Uterus (tissue), 2 donors: ENCODE measurements at regions not wholly inside any gene's neighbourhood (a gene's known extent, or its start where the extent isn't known, plus 50 kb on each side); places are given as distances from the start of the nearest gene placed in this dataset.

Source experiments
- POLR2A ChIP-seq, 2 donors: fragments of 450-650 bp; IDR thresholded peaks; one replicate each; pipeline ENCODE4 v1.6.1; 2016; ENCODE audit warnings: antibody characterized with exemption in 2 of 2, mild to moderate bottlenecking in 1 of 2, moderate library complexity in 1 of 2
- TF ChIP-seq, protein P1 (sequence below), 4 experiments: fragments of 200-600 bp in 2 of 4; fragments of 450-650 bp in 2 of 4; sonication (generic) in 2 of 4; IDR thresholded peaks; one replicate each; pipeline ENCODE4 v1.5.1; 2016 to 2019; ENCODE audit warnings: antibody characterized with exemption in 4 of 4, mild to moderate bottlenecking in 2 of 4, moderate library complexity in 1 of 4

DNA sequence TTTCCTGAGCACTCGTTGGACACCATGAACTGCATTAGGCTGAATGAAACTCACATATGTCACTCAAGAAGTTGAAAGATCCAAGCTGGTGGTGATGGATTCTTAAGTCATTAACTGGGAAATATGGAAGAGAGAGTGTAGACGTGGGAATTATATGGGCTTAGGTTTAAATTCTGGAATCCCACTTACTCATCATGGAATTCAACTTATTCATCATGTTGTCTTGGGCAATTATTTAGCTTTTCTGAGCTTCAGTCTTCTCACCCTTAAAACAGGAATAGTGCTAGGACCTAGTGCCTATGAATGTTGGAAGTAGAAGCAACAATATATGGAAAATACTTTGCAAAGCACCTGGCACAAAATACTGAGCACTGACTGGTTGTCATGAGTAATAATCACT, 292.4 kb upstream of the TBX3 start:
- no peak for TF ChIP-seq POLR2A (IDR thresholded peaks at IDR 0.05)
- TF ChIP-seq, protein P1, sequence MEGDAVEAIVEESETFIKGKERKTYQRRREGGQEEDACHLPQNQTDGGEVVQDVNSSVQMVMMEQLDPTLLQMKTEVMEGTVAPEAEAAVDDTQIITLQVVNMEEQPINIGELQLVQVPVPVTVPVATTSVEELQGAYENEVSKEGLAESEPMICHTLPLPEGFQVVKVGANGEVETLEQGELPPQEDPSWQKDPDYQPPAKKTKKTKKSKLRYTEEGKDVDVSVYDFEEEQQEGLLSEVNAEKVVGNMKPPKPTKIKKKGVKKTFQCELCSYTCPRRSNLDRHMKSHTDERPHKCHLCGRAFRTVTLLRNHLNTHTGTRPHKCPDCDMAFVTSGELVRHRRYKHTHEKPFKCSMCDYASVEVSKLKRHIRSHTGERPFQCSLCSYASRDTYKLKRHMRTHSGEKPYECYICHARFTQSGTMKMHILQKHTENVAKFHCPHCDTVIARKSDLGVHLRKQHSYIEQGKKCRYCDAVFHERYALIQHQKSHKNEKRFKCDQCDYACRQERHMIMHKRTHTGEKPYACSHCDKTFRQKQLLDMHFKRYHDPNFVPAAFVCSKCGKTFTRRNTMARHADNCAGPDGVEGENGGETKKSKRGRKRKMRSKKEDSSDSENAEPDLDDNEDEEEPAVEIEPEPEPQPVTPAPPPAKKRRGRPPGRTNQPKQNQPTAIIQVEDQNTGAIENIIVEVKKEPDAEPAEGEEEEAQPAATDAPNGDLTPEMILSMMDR (IDR thresholded peaks at IDR 0.05): no peak
